Mononuclear cell (primary cell): ENCODE measurements at regions not wholly inside any gene's neighbourhood (a gene's known extent, or its start where the extent isn't known, plus 50 kb on each side); places are given as distances from the start of the nearest gene placed in this dataset.

Experiments used
- H3K27me3 ChIP-seq: 2 replicates; pipeline ENCODE4 v1.6.0; 2011; ENCODE audit warnings: low read length, control low read depth; ENCODE audit not compliant: insufficient read depth
- H3K4me1 ChIP-seq: 2 replicates; pipeline ENCODE4 v1.5.1; 2011; ENCODE audit warnings: mild to moderate bottlenecking, low read length, control low read depth; ENCODE audit not compliant: insufficient read depth
- H3K4me3 ChIP-seq: 2 replicates; pipeline ENCODE4 v1.5.1; 2011; ENCODE audit warnings: mild to moderate bottlenecking, low read length, moderate library complexity
- H3K9me3 ChIP-seq: 2 replicates; pipeline ENCODE4 v1.5.1; 2011; ENCODE audit warnings: low read depth, mild to moderate bottlenecking, control low read depth, low read length

DNA sequence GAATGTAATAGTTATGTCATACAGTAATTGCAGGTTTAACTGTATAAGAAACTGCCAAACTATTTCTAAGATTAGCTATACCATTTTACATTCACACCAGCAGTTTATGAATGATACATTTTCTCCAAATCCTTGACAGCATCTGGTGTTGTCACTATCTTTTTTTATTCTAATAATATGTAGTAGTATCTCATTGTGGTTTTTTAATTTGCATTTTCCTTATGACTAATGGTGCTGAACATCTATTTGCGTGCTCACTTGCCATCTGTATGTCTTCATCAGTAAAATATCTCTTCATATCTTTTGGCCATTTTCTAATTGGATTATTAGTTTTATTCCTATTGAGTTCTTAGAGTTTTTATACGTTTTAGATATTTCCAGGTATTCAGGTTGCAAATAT, 994.0 kb upstream of the SEMA6D start:
- Histone ChIP-seq H3K4me3 (no peak overlapping the region), H3K27me3 (no peaks in the 10 kb centered on the region)

DNA sequence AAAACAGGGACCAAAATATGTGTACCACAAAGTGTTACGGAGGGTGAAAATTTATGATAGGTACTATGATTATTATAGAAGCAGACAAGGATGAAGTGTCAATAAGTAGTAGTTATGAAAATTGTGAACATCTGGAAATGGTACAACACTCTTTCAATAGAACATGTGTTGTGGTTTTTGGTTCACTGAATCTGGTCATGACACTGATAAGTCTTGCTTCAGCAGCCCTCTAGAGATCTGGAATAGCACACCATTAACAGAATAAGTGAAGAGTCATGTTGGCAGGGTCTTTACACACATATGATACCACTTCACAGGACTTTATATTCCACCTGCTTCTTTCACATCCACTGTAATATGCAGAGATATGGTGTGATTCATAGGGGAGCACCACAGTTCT, 985.2 kb upstream of the SEMA6D start:
- Histone ChIP-seq H3K27me3 (no peaks in the 10 kb centered on the region), H3K4me1 (no peaks in the 10 kb centered on the region), H3K9me3 (peaks cover 7% of the 10 kb centered on the region), H3K4me3 (no peak overlapping the region)

More for the DNA sequence above, 994.0 kb upstream of the SEMA6D start:
- H3K4me1 ChIP-seq, result no peaks in the 10 kb centered on the region
- peaks cover 7% of the 10 kb centered on the region for H3K9me3 ChIP-seq

DNA sequence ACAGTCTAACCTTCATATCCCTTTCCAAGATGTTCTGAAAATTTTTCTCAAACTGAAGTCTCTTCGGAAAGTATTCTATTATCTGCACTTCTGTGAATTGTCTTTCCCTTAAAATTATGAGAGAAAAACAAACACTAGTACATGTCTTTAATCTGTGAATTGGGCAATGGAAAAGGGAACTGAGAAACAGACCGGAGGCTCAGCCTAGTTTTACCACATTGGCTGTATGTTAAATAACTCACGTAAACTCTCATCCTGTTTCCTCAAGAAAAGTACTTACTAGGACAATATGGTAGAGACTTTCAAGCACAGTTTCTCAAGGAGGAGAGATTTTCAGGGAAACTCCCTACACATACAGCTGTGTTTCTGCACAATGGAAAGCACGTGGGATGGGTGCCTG, 982.2 kb upstream of the SEMA6D start:
- Histone ChIP-seq H3K4me3 (no peak overlapping the region), H3K9me3 (peaks cover 6% of the 10 kb centered on the region), H3K27me3 (no peaks in the 10 kb centered on the region), H3K4me1 (no peaks in the 10 kb centered on the region)

GRCh38 chr15:46751303-46751702, 966.0 kb upstream of the SEMA6D start:
- Histone ChIP-seq H3K27me3 (no peaks in the 10 kb centered on the region), H3K4me1 (no peaks in the 10 kb centered on the region), H3K4me3 (no peak overlapping the region), H3K9me3 (no peaks in the 10 kb centered on the region)

- Histone ChIP-seq H3K4me3 (no peak overlapping the region), H3K27me3 (no peaks in the 10 kb centered on the region), H3K9me3 (no peaks in the 10 kb centered on the region), H3K4me1 (no peaks in the 10 kb centered on the region)
Measured at GRCh38 chr15:46753946-46754345, 963.4 kb upstream of the SEMA6D start.

GRCh38 chr15:46763091-46763490, 954.2 kb upstream of the SEMA6D start:
- H3K4me1 ChIP-seq, result no peaks in the 10 kb centered on the region
- no peaks in the 10 kb centered on the region for H3K27me3 ChIP-seq
- no peaks in the 10 kb centered on the region for H3K9me3 ChIP-seq
- H3K4me3 ChIP-seq, result no peak overlapping the region

DNA sequence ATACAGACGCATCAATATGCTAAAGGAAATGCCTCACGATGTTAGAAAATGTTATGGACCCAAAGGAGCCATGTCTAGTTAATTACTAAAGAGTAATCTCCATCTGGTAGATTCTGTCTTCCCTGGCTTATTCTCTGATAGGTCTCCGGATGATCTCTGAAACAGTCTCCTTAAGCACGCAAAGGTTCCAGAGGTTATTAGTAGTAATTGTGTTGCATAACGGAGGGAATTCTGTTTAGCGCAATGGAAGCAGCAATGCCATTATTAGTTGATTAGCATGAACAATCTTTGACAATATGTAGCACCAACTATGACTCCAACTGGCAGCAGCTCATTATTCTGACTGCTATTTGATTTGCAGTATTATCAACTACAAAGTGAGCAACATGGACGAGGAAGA, 952.5 kb upstream of the SEMA6D start:
- Histone ChIP-seq H3K27me3 (no peaks in the 10 kb centered on the region), H3K4me1 (no peaks in the 10 kb centered on the region), H3K9me3 (no peaks in the 10 kb centered on the region), H3K4me3 (no peak overlapping the region)

DNA sequence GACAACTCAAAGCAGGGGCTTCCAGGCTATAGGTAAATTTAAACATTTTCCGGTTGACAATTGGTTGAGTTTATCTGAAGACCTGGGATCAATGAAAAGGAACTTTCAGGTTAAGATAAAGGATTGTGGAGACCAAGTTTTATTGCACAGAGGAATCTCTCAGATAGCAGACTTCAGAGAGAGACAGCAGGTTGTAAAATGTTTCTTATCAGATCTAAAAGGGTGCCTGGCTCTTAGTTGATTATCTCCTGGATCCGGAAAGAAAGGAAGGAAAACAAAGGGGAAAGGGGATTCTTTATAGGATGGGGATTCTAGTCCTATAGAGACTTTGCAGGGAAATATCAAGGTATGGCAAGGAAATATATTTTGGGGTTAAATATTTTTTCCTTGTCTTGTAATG, 951.3 kb upstream of the SEMA6D start:
- Histone ChIP-seq H3K9me3 (no peaks in the 10 kb centered on the region), H3K4me1 (no peaks in the 10 kb centered on the region), H3K4me3 (no peak overlapping the region), H3K27me3 (no peaks in the 10 kb centered on the region)

GRCh38 chr15:46768287-46768686, 949.0 kb upstream of the SEMA6D start:
- Histone ChIP-seq H3K4me3 (no peak overlapping the region), H3K4me1 (no peaks in the 10 kb centered on the region), H3K9me3 (no peaks in the 10 kb centered on the region), H3K27me3 (no peaks in the 10 kb centered on the region)

DNA sequence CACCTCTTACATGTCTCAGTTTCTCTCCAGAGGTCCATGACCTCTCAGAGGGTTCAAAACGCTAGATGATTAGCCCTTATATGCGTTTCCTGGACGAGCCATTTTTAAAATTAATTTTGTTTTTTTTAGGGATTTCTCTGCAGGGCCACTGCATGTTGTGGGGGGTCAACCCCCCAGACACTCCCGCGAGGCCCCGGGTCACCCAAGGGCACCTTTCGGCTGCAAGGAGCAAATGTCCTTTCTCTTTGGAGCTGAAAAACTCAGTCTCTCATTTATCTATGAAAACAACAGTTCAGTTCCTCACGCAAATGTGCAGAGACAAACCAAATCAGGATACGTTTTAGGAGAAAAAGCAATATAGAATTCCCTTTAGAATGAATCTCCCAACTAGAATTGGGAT, 944.3 kb upstream of the SEMA6D start:
- H3K4me1 ChIP-seq, result no peaks in the 10 kb centered on the region
- H3K4me3 ChIP-seq, result no peak overlapping the region
- no peaks in the 10 kb centered on the region for H3K9me3 ChIP-seq
- H3K27me3 ChIP-seq, result no peaks in the 10 kb centered on the region

- no peaks in the 10 kb centered on the region for H3K27me3 ChIP-seq
- no peak overlapping the region for H3K4me3 ChIP-seq
- H3K4me1 ChIP-seq, result no peaks in the 10 kb centered on the region
- H3K9me3 ChIP-seq, result no peaks in the 10 kb centered on the region
Measured at GRCh38 chr15:46778876-46779275, 938.4 kb upstream of the SEMA6D start.

GRCh38 chr15:46786590-46787285, 930.6 kb upstream of the SEMA6D start:
- Histone ChIP-seq H3K9me3 (peaks cover 14% of the 10 kb centered on the region), H3K4me1 (no peaks in the 10 kb centered on the region), H3K27me3 (no peaks in the 10 kb centered on the region), H3K4me3 (no peak overlapping the region)

DNA sequence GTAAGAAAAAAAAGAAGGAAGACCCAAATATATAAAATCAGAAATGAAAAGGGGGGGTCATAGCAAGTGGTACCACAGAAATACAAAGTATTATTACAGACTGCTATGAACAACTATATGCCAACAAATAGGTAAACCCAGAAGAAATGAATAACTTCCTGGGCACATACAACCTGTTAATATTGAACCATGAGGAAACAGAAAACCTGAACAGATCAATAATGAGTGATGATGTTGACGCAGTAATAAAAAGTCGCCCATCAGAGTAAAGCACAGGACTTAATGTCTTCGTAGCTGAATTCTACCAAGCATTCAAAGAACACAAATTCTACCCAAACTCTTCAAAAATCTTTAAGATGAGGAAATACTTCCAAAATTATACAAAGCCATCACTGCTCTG, 921.6 kb upstream of the SEMA6D start:
- Histone ChIP-seq H3K4me1 (no peaks in the 10 kb centered on the region), H3K27me3 (no peaks in the 10 kb centered on the region), H3K4me3 (no peak overlapping the region), H3K9me3 (peaks cover 11% of the 10 kb centered on the region)

GRCh38 chr15:46808834-46809233, 908.5 kb upstream of the SEMA6D start:
- no peak overlapping the region for H3K4me3 ChIP-seq
- no peaks in the 10 kb centered on the region for H3K9me3 ChIP-seq
- no peaks in the 10 kb centered on the region for H3K27me3 ChIP-seq
- no peaks in the 10 kb centered on the region for H3K4me1 ChIP-seq

GRCh38 chr15:46815240-46815639, 902.1 kb upstream of the SEMA6D start:
- H3K4me1 ChIP-seq, result no peaks in the 10 kb centered on the region
- no peak overlapping the region for H3K4me3 ChIP-seq
- peaks cover 5% of the 10 kb centered on the region for H3K9me3 ChIP-seq
- no peaks in the 10 kb centered on the region for H3K27me3 ChIP-seq

- Histone ChIP-seq H3K4me1 (no peaks in the 10 kb centered on the region), H3K4me3 (no peak overlapping the region), H3K27me3 (no peaks in the 10 kb centered on the region), H3K9me3 (peaks cover 5% of the 10 kb centered on the region)
Measured at GRCh38 chr15:46815765-46816164, 901.5 kb upstream of the SEMA6D start.
